ENCODE measurements at regions not wholly inside any gene's neighbourhood (a gene's known extent, or its start where the extent isn't known, plus 50 kb on each side); places are given as distances from the start of the nearest gene placed in this dataset.

DNA sequence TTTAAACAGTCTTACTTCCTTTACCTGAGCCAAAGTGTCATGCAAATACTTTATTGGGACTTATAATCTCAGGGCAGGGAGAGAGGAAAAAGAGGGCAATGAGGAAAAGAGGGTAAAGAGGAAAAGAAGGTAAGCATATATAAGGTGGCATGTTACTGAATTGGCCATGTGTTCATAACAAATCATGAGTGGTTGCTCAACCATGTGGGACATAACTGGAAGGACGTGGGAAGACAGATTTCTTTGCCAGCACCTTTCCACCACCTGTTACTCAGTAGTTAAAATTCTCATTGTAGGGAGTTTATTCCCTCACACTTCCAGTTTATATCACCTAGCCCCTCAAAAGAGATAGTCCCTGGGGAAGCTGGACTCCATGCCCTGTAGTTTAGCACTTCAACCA lies 54.7 kb upstream of the TPRG1 start:
- Histone ChIP-seq H3K9me3 (peaks cover 0 to under 1% (median 0%) of the 10 kb centered on the region in 4 donors), H3K27me3 (no peaks in the 10 kb centered on the region), H3K4me3 (no peak overlapping the region), H3K4me1 (peaks cover 0 to 2% (median 0%) of the 10 kb centered on the region in 4 donors), H3K27ac (replicated peaks in 1 of 4) (no peak overlapping the region), H3K36me3 (no peaks in the 10 kb centered on the region)
- no peak for TF ChIP-seq EP300 (IDR thresholded peaks at IDR 0.05)
- no peak for TF ChIP-seq POLR2A (IDR thresholded peaks at IDR 0.05; ENCODE audit: low read depth)
- TF ChIP-seq, protein P1, sequence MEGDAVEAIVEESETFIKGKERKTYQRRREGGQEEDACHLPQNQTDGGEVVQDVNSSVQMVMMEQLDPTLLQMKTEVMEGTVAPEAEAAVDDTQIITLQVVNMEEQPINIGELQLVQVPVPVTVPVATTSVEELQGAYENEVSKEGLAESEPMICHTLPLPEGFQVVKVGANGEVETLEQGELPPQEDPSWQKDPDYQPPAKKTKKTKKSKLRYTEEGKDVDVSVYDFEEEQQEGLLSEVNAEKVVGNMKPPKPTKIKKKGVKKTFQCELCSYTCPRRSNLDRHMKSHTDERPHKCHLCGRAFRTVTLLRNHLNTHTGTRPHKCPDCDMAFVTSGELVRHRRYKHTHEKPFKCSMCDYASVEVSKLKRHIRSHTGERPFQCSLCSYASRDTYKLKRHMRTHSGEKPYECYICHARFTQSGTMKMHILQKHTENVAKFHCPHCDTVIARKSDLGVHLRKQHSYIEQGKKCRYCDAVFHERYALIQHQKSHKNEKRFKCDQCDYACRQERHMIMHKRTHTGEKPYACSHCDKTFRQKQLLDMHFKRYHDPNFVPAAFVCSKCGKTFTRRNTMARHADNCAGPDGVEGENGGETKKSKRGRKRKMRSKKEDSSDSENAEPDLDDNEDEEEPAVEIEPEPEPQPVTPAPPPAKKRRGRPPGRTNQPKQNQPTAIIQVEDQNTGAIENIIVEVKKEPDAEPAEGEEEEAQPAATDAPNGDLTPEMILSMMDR (IDR thresholded peaks at IDR 0.05) = no peak
- TF ChIP-seq POLR2AphosphoS5 (IDR thresholded peaks at IDR 0.05) = no peak
- intact Hi-C loops (cut with DNase I) = no loop called here
- WGBS = 84% methylated on average over 1 of the region's 1 CpG
- no peak for DNase-seq (ENCODE audit: extremely low spot score)

DNA sequence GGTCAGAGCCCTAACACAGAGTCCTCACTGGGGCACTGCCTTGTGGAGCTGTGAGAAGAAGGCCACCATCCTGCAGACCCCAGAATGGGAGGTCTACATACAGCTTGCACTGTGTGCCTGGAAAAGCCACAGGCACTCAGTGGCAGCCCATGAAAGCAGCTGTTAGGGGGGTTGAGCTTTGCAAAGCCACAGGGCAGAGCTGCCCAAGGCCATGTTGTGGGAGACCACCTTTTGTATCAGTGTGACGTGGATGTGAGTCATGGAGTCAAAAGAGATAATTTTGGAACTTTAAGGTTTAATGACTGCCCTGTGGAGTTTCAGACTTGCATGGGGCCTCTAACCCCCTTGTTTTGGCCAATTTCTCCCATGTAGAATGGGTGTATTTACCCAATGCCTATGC lies 52.9 kb upstream of the TPRG1 start:
- TF ChIP-seq EP300 (IDR thresholded peaks at IDR 0.05) (no peak), POLR2A (IDR thresholded peaks at IDR 0.05; ENCODE audit: low read depth) (no peak), POLR2AphosphoS5 (IDR thresholded peaks at IDR 0.05) (no peak)
- TF ChIP-seq, protein P1 (IDR thresholded peaks at IDR 0.05) = no peak
- no peaks in the 10 kb centered on the region for H3K36me3 ChIP-seq
- DNase-seq (ENCODE audit: extremely low spot score) = no peak
- H3K4me3 ChIP-seq = no peak overlapping the region
- intact Hi-C loops (cut with DNase I) = no loop called here
- peaks cover 4 to 20% (median 14%) of the 10 kb centered on the region in 4 donors for H3K4me1 ChIP-seq
- no peaks in the 10 kb centered on the region for H3K9me3 ChIP-seq
- 88% methylated on average over 1 of the region's 1 CpG for WGBS
- no peak overlapping the region for H3K27ac ChIP-seq (replicated peaks in 1 of 4)
- H3K27me3 ChIP-seq = no peaks in the 10 kb centered on the region

DNA sequence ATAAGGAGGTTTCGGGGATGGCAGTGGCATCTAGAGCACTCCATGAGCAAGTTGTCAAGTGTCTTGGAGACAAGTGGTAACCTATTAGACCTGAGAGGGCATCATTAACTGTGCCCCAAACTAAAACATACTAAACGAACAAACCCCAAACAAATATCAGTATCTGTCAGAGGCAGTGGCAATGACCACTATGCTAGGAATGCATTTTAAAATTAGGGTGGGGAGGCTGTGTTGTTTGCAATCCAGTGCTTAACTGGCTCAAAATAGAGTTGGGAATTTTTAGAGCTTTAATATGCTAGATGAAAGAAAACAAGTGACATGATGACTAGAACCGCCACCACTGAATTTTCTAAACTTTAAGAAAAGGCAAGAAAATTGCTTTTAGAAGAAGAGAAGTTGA lies 51.8 kb upstream of the TPRG1 start:
- no peak overlapping the region for H3K27ac ChIP-seq (replicated peaks in 1 of 4)
- 90% methylated on average over 3 of the region's 3 CpGs for whole genome bisulfite sequencing
- H3K27me3 ChIP-seq = no peaks in the 10 kb centered on the region
- H3K9me3 ChIP-seq = no peaks in the 10 kb centered on the region
- intact Hi-C loops (cut with DNase I) = no loop called here
- no peak for TF ChIP-seq POLR2AphosphoS5 (IDR thresholded peaks at IDR 0.05)
- TF ChIP-seq, protein P1 (IDR thresholded peaks at IDR 0.05) = no peak
- TF ChIP-seq EP300 (IDR thresholded peaks at IDR 0.05) = no peak
- TF ChIP-seq POLR2A (IDR thresholded peaks at IDR 0.05; ENCODE audit: low read depth) = no peak
- peaks cover 8 to 28% (median 23%) of the 10 kb centered on the region in 4 donors for H3K4me1 ChIP-seq
- DNase-seq (ENCODE audit: extremely low spot score) = no peak
- no peak overlapping the region for H3K4me3 ChIP-seq
- H3K36me3 ChIP-seq = no peaks in the 10 kb centered on the region

DNA sequence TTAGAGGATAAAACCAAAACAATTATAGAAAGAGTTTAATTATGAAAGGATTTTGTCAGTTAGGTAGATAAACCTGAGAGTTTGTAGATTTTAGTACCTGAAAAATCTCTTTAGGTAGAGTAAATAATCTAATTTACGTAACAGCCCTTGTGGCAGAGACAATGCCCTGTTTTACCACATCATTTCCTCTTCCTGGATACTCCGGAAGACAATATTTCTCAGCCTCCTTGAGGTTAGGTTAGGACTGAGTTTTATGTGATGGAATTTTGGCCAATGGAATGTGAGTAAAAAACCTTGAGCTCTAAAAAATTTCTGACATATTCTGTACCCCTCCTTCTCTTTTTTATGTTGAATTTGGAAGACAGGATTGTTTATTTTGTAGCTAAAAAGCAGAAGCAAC lies 50.7 kb upstream of the TPRG1 start:
- intact Hi-C loops (cut with DNase I) = no loop called here
- WGBS = 90% methylated on average over 2 of the region's 2 CpGs
- no peak for TF ChIP-seq POLR2AphosphoS5 (IDR thresholded peaks at IDR 0.05)
- TF ChIP-seq EP300 (IDR thresholded peaks at IDR 0.05) = no peak
- TF ChIP-seq, protein P1 (IDR thresholded peaks at IDR 0.05) = no peak
- Histone ChIP-seq H3K4me3 (no peak overlapping the region), H3K27ac (replicated peaks in 1 of 4) (no peak overlapping the region), H3K36me3 (no peaks in the 10 kb centered on the region), H3K9me3 (no peaks in the 10 kb centered on the region), H3K4me1 (peaks cover 10 to 28% (median 24%) of the 10 kb centered on the region in 4 donors), H3K27me3 (no peaks in the 10 kb centered on the region)
- no peak for DNase-seq (ENCODE audit: extremely low spot score)

Measured in esophagus muscularis mucosa (tissue), 4 donors.